ENCODE measurements at regions not wholly inside any gene's neighbourhood (a gene's known extent, or its start where the extent isn't known, plus 50 kb on each side); places are given as distances from the start of the nearest gene placed in this dataset.

DNA sequence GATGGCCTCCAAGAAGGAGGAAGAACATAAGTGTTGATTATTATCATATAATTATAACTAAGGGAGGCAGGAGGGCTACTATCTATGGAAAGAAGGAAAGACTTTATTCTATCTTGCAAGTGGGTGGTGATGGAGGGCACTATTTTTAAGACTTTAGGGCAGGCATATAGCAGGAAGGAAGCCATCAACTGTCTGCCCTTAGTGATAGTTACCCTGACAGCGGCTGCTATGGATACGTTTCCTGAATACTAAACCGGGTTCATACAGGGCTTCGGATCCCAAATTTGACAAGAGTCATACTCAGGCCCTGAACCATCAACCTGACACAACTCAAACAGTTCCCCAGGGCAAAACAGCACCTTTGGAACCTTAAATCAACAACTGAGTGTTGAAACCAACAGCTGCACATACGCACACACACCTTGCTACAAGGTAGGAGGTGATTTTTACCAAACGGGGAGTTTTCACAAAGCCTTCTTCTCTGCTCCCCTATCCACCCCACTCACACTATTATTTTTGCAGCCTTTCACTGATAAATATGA is 397.2 kb downstream of the OMA1 start:
- Mint-ChIP-seq H3K36me3 (no peaks in the 10 kb centered on the region), H3K27me3 (no peaks in the 10 kb centered on the region), H3K4me1 (no peaks in the 10 kb centered on the region), H3K4me3 (no peak overlapping the region), H3K9me3 (no peaks in the 10 kb centered on the region), H3K27ac (no peak overlapping the region)
- no peak for DNase-seq

DNA sequence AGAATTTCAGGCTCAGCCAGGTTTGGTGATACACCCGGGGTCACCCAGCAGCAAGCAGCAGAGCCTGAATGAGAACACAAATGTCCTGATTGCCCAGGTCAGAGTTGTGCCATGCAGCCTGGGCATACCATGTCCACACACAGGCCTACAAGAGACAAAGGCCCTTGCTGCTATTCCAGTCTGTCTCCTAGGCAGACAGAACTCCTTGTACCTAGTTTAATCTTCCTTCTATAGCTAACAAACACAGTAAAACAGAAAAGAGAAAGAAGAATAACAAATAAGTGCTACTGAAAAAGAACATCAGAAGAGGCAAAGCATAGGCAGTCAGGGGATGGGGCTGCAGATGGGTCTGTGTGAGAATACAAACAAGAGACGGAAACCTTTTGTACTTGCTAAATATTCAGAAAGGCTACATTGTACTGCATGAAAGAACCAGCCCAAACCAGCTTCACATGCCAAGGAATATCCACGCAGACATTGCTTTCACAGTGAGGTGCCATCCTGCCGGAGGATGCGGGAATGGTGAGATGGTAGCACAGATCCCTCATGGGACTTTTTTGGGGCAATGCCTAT is 401.7 kb downstream of the OMA1 start:
- H3K27ac Mint-ChIP-seq, result no peak overlapping the region
- H3K36me3 Mint-ChIP-seq, result no peaks in the 10 kb centered on the region
- H3K4me1 Mint-ChIP-seq, result no peaks in the 10 kb centered on the region
- H3K9me3 Mint-ChIP-seq, result peaks cover 3% of the 10 kb centered on the region
- DNase-seq, result no peak
- no peak overlapping the region for H3K4me3 Mint-ChIP-seq
- no peaks in the 10 kb centered on the region for H3K27me3 Mint-ChIP-seq

DNA sequence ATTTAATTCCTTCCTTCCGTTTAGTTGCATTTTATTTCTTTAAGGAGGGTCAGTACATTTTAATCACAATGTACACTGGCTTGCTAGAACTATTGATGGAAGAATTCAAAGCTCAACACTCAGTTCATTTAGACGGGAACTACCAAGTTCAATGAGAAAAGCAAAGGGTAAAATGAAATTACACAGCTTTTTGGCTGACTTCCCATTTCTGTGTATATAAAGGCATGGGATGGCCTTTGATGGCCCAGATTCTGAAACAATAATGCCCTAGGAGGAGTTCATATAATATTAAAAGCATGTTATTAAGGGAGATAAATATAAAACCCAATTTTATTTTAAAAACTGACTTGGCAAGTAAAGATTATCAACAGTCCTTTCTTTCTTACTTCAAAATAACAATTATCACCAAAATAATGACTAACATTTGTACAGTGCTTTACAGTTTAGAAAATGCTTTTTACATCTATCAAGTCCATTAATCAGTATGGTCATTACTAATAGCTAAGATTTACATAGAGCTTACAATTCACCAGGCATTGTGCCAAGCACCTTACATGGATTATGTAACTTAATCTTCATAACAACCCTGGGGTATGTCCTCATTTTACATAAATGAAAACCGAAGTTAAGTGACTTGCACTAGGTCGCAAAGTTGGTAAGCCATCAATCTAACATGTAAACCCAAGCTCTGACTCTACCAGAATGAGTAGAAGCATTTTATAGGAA is 402.4 kb downstream of the OMA1 start:
- no peak overlapping the region for H3K4me3 Mint-ChIP-seq
- H3K27me3 Mint-ChIP-seq, result no peaks in the 10 kb centered on the region
- no peak for DNase-seq
- H3K27ac Mint-ChIP-seq, result no peak overlapping the region
- peaks cover 3% of the 10 kb centered on the region for H3K9me3 Mint-ChIP-seq
- no peaks in the 10 kb centered on the region for H3K36me3 Mint-ChIP-seq
- no peaks in the 10 kb centered on the region for H3K4me1 Mint-ChIP-seq

DNA sequence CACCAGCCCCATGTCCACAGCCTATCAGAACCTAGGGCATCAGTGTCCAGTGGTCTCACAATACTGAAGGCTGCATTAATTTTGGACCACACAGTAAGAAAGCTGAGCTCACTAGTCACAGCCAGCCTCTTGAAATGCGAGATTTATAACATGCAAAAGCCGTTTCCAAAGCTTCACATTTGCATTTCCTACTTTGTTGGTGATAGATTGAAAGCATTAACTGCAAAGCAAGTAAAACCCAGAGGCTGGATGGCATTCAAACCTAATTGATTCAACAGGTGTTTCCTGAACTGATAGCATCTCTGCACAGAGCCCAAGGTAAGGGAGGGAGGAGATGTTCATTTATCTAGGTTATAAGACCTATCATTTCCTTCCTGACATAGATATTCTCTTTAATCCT is 410.1 kb downstream of the OMA1 start:
- DNase-seq, result no peak
- Mint-ChIP-seq H3K27ac (no peak overlapping the region), H3K4me3 (no peak overlapping the region), H3K36me3 (peaks cover 7% of the 10 kb centered on the region), H3K9me3 (peaks cover 12% of the 10 kb centered on the region), H3K27me3 (peaks cover 3% of the 10 kb centered on the region), H3K4me1 (no peaks in the 10 kb centered on the region)

DNA sequence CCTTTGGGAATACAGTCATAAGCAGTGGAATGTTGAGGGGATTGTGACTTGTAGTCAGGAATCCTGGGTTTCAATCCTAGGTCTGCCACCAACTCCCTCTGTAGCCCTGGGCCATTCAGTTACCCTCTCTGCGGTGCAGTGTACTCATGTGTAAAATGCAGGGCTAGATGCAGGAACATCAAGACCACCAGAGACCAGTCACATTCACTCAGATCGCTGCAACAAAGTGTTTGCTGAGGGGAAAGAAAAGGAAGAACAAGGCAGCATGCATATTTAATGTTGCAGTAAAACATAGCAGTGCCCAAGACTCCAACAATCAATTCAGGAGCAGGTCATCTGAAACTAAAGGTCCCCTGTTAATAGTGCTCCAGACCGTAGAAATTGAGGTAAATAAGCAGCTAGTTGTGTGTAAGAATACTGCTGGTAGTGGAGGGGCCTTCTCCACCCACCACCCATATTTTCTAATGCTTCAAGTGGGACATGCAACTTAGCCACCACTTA is 410.7 kb downstream of the OMA1 start:
- peaks cover 7% of the 10 kb centered on the region for H3K36me3 Mint-ChIP-seq
- no peak overlapping the region for H3K27ac Mint-ChIP-seq
- no peak for DNase-seq
- H3K9me3 Mint-ChIP-seq, result peaks cover 10% of the 10 kb centered on the region
- peaks cover 3% of the 10 kb centered on the region for H3K27me3 Mint-ChIP-seq
- no peaks in the 10 kb centered on the region for H3K4me1 Mint-ChIP-seq
- H3K4me3 Mint-ChIP-seq, result no peak overlapping the region

DNA sequence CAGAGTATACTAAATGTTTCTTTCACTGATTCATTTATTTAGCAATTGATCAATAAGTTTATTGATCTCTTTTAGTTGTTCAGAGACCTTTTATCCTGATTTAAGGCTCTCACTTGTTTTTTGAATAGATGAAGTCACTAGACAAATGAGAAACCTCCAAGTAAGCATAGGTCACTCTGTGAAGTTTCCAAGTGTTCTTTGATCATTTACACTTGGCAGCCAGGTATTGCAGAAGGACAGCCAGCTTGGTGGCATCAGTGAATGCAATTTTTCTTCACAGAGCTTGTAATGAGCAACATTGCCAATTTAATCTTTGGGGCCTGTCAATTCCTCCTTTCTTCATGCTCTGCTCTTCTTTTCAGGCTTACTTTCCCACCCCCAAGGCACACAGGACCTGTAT is 413.0 kb downstream of the OMA1 start:
- Mint-ChIP-seq H3K4me1 (no peaks in the 10 kb centered on the region), H3K4me3 (no peak overlapping the region), H3K9me3 (peaks cover 10% of the 10 kb centered on the region)

DNA sequence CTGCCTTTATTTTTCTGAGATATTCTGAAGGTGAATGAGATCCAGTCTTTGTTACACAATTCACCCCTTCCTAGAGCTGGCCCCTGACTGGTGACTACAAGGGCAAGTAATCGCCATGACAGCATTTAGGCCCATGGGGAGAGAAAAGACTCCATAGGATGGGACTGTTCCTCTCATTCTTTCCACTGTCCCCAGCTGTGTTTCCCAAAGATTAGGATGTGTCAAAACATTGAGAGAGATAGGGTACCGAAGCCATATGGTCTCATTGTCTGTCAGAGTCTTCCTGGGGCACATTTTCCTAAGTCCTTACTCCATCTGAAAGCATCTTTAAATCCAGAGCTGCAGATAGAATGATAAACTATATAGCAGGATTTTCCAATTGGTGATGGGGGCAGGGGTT is 423.5 kb downstream of the OMA1 start:
- Mint-ChIP-seq H3K4me1 (peaks cover 4% of the 10 kb centered on the region), H3K36me3 (no peaks in the 10 kb centered on the region), H3K27me3 (no peaks in the 10 kb centered on the region), H3K4me3 (no peak overlapping the region), H3K9me3 (no peaks in the 10 kb centered on the region), H3K27ac (no peak overlapping the region)
- no peak for DNase-seq

More for the DNA sequence above, 413.0 kb downstream of the OMA1 start:
- DNase-seq, result no peak
- Mint-ChIP-seq H3K27ac (no peak overlapping the region), H3K36me3 (peaks cover 7% of the 10 kb centered on the region), H3K27me3 (peaks cover 3% of the 10 kb centered on the region)

DNA sequence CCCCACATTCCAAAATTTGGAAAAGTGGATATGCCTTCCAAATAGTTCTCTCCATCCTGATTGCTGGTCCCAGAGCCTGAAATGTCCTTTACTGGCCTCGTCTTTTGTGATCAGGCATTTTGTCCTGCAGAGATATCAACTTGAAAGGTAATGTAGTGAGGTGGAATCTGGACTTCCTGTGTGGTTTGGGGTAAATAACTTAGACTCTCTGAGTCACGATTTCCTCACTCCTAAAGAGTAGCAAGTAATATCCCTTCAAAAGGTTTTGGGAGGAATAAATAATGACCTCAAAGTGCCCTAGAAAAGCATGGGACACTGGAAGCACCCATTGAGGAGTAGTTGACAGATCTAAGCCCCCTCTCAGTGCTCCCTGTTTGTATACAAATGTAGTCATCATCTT is 426.6 kb downstream of the OMA1 start:
- no peak for DNase-seq
- Mint-ChIP-seq H3K36me3 (no peaks in the 10 kb centered on the region), H3K9me3 (no peaks in the 10 kb centered on the region)

DNA sequence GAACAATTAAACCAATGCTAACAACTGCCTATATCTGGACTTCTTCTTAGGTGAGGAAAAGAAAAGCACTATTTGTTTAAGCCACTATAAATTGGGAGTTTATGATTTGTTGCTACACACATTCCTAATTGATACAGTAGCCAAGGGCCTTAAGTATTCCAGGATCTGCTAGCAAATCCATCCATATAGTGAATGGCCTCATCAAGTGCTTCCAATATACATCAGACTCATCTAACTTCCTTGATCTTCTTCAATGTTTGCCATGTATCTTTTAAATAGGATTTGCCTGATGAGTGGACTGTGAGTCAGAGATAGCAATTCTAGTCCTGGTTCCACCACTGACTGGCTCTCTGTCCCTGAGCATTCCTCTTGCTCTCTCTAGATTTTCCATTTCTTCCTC is 430.2 kb downstream of the OMA1 start:
- no peak overlapping the region for H3K4me3 Mint-ChIP-seq
- H3K27ac Mint-ChIP-seq, result no peak overlapping the region
- H3K9me3 Mint-ChIP-seq, result peaks cover 3% of the 10 kb centered on the region
- no peaks in the 10 kb centered on the region for H3K27me3 Mint-ChIP-seq
- H3K36me3 Mint-ChIP-seq, result no peaks in the 10 kb centered on the region
- DNase-seq, result no peak
- H3K4me1 Mint-ChIP-seq, result peaks cover 4% of the 10 kb centered on the region

More for the DNA sequence above, 426.6 kb downstream of the OMA1 start:
- H3K27me3 Mint-ChIP-seq, result no peaks in the 10 kb centered on the region
- no peak overlapping the region for H3K27ac Mint-ChIP-seq
- H3K4me1 Mint-ChIP-seq, result peaks cover 4% of the 10 kb centered on the region
- no peak overlapping the region for H3K4me3 Mint-ChIP-seq

DNA sequence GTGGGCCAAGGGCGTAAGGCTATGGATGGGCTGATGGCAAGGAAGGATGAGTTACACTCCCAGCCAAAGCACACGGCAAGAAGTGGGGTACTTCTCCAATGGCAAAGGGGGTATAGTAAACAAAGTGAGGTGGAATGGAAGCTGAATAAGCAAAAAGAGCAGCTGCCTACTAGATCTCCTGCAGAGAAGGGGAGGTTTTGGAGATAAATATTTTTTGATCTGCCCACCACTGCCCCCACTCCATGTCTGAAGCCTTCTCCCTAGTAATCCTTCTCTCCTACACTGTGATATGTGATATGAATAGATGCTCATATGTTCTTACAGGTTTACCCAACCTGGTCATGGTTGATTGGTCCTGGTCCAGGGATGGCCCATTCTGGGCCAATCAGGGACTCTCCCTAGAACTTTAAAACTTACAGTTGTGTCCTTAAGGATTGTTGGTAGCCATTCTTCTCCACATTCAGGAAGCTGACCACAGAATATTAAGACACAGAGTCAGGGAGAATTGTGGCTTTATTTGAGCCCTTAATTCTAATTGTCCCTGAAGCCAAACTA is 436.8 kb downstream of the OMA1 start:
- Mint-ChIP-seq H3K27me3 (no peaks in the 10 kb centered on the region), H3K27ac (no peak overlapping the region), H3K36me3 (no peaks in the 10 kb centered on the region), H3K4me3 (no peak overlapping the region), H3K4me1 (no peaks in the 10 kb centered on the region), H3K9me3 (peaks cover 2% of the 10 kb centered on the region)
- DNase-seq, result no peak

DNA sequence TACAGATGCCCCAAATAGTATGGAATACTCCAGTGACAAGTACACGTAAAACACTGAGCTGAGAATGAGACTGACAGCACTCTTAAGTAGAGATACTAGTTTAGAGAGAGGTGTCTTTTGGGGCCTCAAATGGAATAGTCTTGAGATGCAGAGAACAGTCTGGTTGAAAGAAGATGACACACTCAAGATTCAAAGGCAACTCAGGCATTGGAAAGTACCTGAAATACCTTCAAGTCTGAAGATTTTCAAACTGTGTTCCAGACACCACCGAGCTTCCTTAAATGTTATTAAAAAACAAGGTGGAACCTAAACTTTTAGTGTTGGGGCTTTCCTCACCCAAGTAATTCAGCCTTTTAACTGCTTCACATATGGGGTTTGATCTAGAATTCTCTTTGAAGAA is 437.7 kb downstream of the OMA1 start:
- H3K36me3 Mint-ChIP-seq, result no peaks in the 10 kb centered on the region
- DNase-seq, result no peak
- H3K9me3 Mint-ChIP-seq, result no peaks in the 10 kb centered on the region
- H3K27ac Mint-ChIP-seq, result no peak overlapping the region
- no peak overlapping the region for H3K4me3 Mint-ChIP-seq
- H3K27me3 Mint-ChIP-seq, result no peaks in the 10 kb centered on the region
- H3K4me1 Mint-ChIP-seq, result no peaks in the 10 kb centered on the region

DNA sequence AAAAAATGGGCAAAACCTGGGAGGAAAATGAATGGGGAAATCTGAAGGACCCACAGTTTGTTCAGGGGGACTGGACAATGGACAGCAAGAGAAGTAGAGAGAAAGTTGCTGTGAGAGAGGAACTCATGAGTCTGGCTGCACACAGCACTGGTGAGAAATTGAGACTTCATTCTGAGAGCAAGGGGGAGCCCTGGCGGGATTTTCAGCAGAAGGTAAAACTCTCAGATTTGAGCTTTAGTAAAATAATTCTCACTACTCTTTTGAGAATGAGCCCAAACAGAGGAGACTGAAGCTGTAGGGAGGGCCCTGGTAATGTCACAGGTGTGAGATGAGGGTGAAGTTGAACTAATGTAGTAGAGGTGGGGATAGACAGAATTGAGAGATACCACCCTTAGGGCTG is 438.6 kb downstream of the OMA1 start:
- Mint-ChIP-seq H3K4me3 (no peak overlapping the region), H3K36me3 (no peaks in the 10 kb centered on the region), H3K27ac (no peak overlapping the region), H3K4me1 (no peaks in the 10 kb centered on the region), H3K27me3 (no peaks in the 10 kb centered on the region), H3K9me3 (no peaks in the 10 kb centered on the region)
- DNase-seq, result no peak

DNA sequence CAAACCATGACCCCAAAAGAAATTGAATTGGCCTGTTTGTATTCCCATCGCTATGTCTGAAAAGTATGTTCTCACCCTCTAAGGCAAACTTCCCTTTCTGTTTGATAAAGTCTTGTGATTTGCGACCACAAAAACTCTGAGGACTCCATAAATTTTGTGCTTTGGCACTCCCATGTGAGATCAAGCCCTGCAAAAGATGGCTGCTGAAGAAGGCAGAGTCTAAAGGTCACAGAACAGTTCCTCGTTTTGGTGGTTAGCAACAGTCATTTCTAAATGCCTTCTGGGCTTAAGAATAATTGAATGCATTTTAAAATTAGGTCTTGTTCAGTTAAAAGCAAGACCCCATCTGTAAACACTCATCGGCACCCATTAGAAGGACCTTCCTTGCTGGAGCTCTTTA is 441.6 kb downstream of the OMA1 start:
- no peaks in the 10 kb centered on the region for H3K4me1 Mint-ChIP-seq
- no peaks in the 10 kb centered on the region for H3K27me3 Mint-ChIP-seq
- no peaks in the 10 kb centered on the region for H3K36me3 Mint-ChIP-seq
- H3K27ac Mint-ChIP-seq, result no peak overlapping the region
- H3K9me3 Mint-ChIP-seq, result no peaks in the 10 kb centered on the region
- H3K4me3 Mint-ChIP-seq, result no peak overlapping the region
- DNase-seq, result no peak

DNA sequence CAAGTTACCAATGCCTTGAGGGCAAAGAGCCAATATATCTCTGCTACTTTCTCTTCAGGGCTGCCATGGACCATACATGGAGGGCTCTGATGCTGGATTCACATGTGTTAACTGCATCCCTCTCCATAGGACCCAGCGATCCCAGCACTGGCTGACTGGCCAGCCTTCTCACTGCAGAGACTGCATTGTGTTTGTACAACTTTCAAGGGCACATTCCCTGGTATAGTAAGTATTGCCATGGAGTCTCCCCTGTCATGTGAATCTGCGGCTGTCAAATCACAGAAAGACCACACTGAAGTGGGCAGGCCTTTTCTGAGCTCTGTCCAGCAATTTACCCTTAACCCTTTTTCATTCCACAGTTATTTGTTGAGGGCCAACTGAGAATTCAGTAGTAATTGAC is 449.8 kb downstream of the OMA1 start:
- H3K4me3 Mint-ChIP-seq, result no peak overlapping the region
- no peak overlapping the region for H3K27ac Mint-ChIP-seq
- H3K27me3 Mint-ChIP-seq, result no peaks in the 10 kb centered on the region
- no peaks in the 10 kb centered on the region for H3K4me1 Mint-ChIP-seq
- H3K9me3 Mint-ChIP-seq, result no peaks in the 10 kb centered on the region
- H3K36me3 Mint-ChIP-seq, result no peaks in the 10 kb centered on the region
- DNase-seq, result no peak

DNA sequence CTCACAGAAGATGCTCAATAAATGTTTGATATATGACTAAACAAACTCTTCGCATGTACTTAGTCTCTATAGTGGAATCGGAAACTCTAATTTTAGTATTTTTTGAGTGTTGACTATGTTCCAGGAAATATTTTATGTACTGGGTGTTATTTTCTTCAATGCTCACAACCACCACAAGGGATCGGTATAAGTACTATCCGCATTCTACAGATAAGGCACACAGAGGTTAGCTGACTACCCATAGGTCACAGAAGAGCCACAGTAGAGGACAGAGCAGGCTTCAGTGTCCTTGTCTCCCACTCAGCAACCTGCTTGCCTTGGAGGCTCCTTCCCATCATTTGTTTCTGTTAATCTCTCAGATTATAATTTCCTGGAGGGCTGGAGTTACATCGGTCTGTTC is 451.3 kb downstream of the OMA1 start:
- Mint-ChIP-seq H3K9me3 (no peaks in the 10 kb centered on the region), H3K27me3 (no peaks in the 10 kb centered on the region), H3K4me1 (no peaks in the 10 kb centered on the region), H3K4me3 (no peak overlapping the region), H3K36me3 (no peaks in the 10 kb centered on the region), H3K27ac (no peak overlapping the region)
- no peak for DNase-seq

DNA sequence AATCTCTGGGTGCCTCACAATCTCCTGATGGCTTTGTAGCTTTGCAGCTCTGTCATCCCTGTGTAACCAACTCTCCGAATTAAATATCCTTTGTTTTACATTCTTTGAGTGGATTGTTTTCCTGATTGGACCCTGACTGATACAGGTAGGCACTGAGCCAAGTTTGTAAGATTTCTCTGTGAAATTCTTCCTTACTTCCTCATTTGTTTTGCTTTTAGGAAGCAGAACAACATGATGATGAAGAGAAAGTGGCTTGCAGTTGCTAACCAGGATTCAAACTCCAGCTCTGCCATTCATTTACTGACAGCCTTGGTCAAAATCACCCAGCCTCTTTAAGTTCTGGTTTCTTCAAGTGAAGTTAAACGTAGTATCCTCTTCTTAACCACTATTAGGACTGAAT is 452.3 kb downstream of the OMA1 start:
- Mint-ChIP-seq H3K36me3 (no peaks in the 10 kb centered on the region), H3K4me1 (no peaks in the 10 kb centered on the region), H3K27me3 (no peaks in the 10 kb centered on the region), H3K9me3 (no peaks in the 10 kb centered on the region), H3K27ac (no peak overlapping the region), H3K4me3 (no peak overlapping the region)
- no peak for DNase-seq

Measured in activated naive CD8-positive, alpha-beta T cell treated with anti-CD3 and anti-CD28 coated beads for 36 hours (primary cell).